K562 (cell line): ENCODE measurements at regions not wholly inside any gene's neighbourhood (a gene's known extent, or its start where the extent isn't known, plus 50 kb on each side); places are given as distances from the start of the nearest gene placed in this dataset.
A peak's percentile ranks its signal among the peaks of the same experiment; 100 is the strongest.

Experiments
- CREM ChIP-seq: IDR thresholded peaks from 2 replicates; pipeline ENCODE4 v1.6.1; 2014; ENCODE audit warnings: antibody characterized with exemption, low read depth
- FOXM1 ChIP-seq, 2 experiments: fragments of 450-650 bp in 1 of 2; sonication (generic) in 1 of 2; formaldehyde crosslinking in 1 of 2; IDR thresholded peaks; 2 replicates each; pipeline versions ENCODE4 v1.6.1 to v1.9.0; 2017 to 2022; ENCODE audit warnings: low read depth in 2 of 2, mild to moderate bottlenecking in 2 of 2, missing genetic modification reagents in 1 of 2, moderate library complexity in 1 of 2
- GABPB1 ChIP-seq: sonication (generic); formaldehyde crosslinking; IDR thresholded peaks from 2 replicates; pipeline ENCODE4 v1.8.0; 2022; ENCODE audit warnings: mild to moderate bottlenecking, missing genetic modification reagents
- GABPB2 ChIP-seq: fragments of 250-450 bp; sonication (Bioruptor Pico); conservative IDR thresholded peaks from 2 replicates; pipeline ENCODE4 v1.5.1; 2021; ENCODE audit warnings: mild to moderate bottlenecking
- HCFC1 ChIP-seq: IDR thresholded peaks from 2 replicates; pipeline ENCODE4 v1.6.1; 2012; ENCODE audit warnings: low read depth, low read length, improper control_type of control experiment
- HNRNPH1 ChIP-seq: fragments of 200-400 bp; formaldehyde crosslinking; optimal IDR thresholded peaks from 2 replicates; pipeline ENCODE3; 2017; ENCODE audit warnings: low read depth, mild to moderate bottlenecking, low read length, moderate library complexity
- KLF10 ChIP-seq: fragments of 250-450 bp; sonication (Bioruptor Pico); IDR thresholded peaks from 2 replicates; pipeline ENCODE4 v1.6.1; 2021; ENCODE audit warnings: matching md5 sums
- MBD2 ChIP-seq: sonication (generic); IDR thresholded peaks from 2 replicates; pipeline ENCODE4 v1.6.1; 2016; ENCODE audit warnings: low read depth, borderline replicate concordance
- MECOM ChIP-seq: fragments of 250-450 bp; sonication (Bioruptor Pico); IDR thresholded peaks from 2 replicates; pipeline ENCODE4 v1.8.0; 2022; ENCODE audit warnings: inconsistent platforms
- PHB2 ChIP-seq: fragments of 450-650 bp; IDR thresholded peaks from 2 replicates; pipeline ENCODE4 v1.6.1; 2017; ENCODE audit warnings: low read depth
- SLC30A9 ChIP-seq: fragments of 250-450 bp; sonication (Bioruptor Pico); IDR thresholded peaks from 2 replicates; pipeline ENCODE4 v1.8.0; 2022; ENCODE audit warnings: mild to moderate bottlenecking, moderate library complexity
- TOE1 ChIP-seq, 2 experiments: fragments of 450-650 bp in 1 of 2; sonication (generic) in 1 of 2; formaldehyde crosslinking in 1 of 2; IDR thresholded peaks; 2 replicates each; pipeline versions ENCODE4 v1.7.1 to v1.8.0; 2016 to 2022; ENCODE audit warnings: borderline replicate concordance in 2 of 2, mild to moderate bottlenecking in 2 of 2, antibody characterized with exemption in 1 of 2, inconsistent platforms in 1 of 2, low read depth in 1 of 2, missing genetic modification reagents in 1 of 2, moderate library complexity in 1 of 2
- YY1 ChIP-seq, 3 experiments: IDR thresholded peaks; 2 replicates each; pipeline ENCODE4 v1.6.1; 2011; ENCODE audit warnings: low read length in 2 of 3, mild to moderate bottlenecking in 2 of 3, moderate library complexity in 2 of 3, borderline replicate concordance in 1 of 3, control low read depth in 1 of 3, low read depth in 1 of 3; ENCODE audit not compliant: insufficient read depth in 3 of 3, insufficient replicate concordance in 2 of 3, control insufficient read depth in 1 of 3, insufficient read length in 1 of 3; ENCODE audit errors: extremely low read depth in 1 of 3
- ZNF699 ChIP-seq: fragments of 250-450 bp; sonication (Bioruptor Pico); IDR thresholded peaks from 2 replicates; pipeline ENCODE4 v1.8.0; 2021; ENCODE audit warnings: mild to moderate bottlenecking, moderate library complexity; ENCODE audit not compliant: insufficient replicate concordance
- ZNF75A ChIP-seq: fragments of 450-650 bp; formaldehyde crosslinking; IDR thresholded peaks from 2 replicates; pipeline ENCODE4 v1.4.0; 2020; ENCODE audit warnings: mild to moderate bottlenecking
- TF ChIP-seq, protein P1 (sequence below): fragments of 250-450 bp; sonication (Bioruptor Pico); IDR thresholded peaks from 2 replicates; pipeline ENCODE4 v1.4.0; 2020; ENCODE audit warnings: borderline replicate concordance
- TF ChIP-seq, protein P2 (sequence below): IDR thresholded peaks from 3 replicates; pipeline ENCODE4 v1.6.1; 2011; ENCODE audit warnings: borderline replicate concordance, mild to moderate bottlenecking, moderate library complexity; ENCODE audit not compliant: insufficient read length; ENCODE audit errors: extremely low read depth
- TF ChIP-seq, protein P3 (sequence below): IDR thresholded peaks from 2 replicates; pipeline ENCODE4 v1.6.1; 2016; ENCODE audit warnings: missing genetic modification characterization, missing compliant biosample characterization
- TF ChIP-seq, protein P4 (sequence below): fragments of 450-650 bp; conservative IDR thresholded peaks from 2 replicates; pipeline ENCODE4 v1.6.1; 2016; ENCODE audit warnings: missing genetic modification characterization, low read depth, mild to moderate bottlenecking, missing compliant biosample characterization, moderate library complexity

DNA sequence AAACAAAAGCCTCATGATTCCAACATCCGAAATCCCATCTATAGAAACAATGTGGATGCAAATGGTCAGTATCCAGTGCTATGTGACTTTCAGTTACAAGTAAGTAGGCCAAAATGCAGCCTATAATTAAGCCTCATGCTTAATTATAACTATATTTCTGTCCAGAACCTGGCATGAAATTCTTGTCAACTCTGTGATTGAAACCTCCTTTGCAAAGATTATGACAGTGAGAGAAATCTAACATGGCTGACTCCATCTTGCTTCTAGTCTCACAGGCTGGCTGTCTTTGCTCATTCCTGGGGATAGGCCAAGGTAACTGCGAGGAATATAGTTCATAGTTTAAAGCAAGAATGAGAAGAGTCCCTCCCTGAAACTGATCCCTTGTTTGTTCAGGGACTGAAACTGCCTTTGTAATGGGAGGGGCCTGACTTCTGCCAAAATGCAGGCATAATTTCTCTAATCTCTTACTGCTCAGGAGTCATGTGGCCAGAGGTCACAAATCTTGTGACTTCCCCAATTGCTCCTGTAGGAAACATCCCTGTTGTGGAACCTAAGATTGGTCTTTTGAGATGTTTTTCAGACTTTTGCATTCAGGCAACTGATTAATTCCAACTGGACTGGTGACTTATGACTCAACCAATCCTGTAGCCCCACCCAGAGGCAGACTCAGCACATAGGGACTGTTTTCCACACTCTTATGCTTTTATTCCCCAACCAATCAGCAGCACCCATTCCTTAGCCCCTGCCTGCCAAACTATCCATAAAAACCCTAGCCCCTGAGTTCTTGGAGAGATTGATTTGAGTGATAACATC, 84.5 kb upstream of the TLK1 start (continued):
- peak; percentile 34; the same call in 1 of the 2 replicates for TF ChIP-seq FOXM1 (IDR thresholded peaks at IDR 0.05; ENCODE audit: low read depth)
- TF ChIP-seq FOXM1 (CRISPR knock-in tag; IDR thresholded peaks at IDR 0.05; ENCODE audit: low read depth): no peak
- peak; percentile 77; the same call in 1 of the 2 replicates for TF ChIP-seq MECOM (CRISPR knock-in tag)
- TF ChIP-seq YY1 (IDR thresholded peaks at IDR 0.05; ENCODE audit: borderline replicate concordance in 1 of 3, control insufficient read depth in 1 of 3, extremely low read depth in 1 of 3, insufficient read depth in 3 of 3, insufficient read length in 1 of 3, insufficient replicate concordance in 2 of 3, low read depth in 1 of 3, low read length in 2 of 3): no peak
- TF ChIP-seq TOE1 (IDR thresholded peaks at IDR 0.05; ENCODE audit: borderline replicate concordance): peak; percentile 73; the same call in 1 of the 2 replicates
- no peak for TF ChIP-seq TOE1 (CRISPR knock-in tag; IDR thresholded peaks at IDR 0.05; ENCODE audit: borderline replicate concordance, low read depth)
- no peak for TF ChIP-seq GABPB2 (CRISPR knock-in tag)
- TF ChIP-seq, protein P1, sequence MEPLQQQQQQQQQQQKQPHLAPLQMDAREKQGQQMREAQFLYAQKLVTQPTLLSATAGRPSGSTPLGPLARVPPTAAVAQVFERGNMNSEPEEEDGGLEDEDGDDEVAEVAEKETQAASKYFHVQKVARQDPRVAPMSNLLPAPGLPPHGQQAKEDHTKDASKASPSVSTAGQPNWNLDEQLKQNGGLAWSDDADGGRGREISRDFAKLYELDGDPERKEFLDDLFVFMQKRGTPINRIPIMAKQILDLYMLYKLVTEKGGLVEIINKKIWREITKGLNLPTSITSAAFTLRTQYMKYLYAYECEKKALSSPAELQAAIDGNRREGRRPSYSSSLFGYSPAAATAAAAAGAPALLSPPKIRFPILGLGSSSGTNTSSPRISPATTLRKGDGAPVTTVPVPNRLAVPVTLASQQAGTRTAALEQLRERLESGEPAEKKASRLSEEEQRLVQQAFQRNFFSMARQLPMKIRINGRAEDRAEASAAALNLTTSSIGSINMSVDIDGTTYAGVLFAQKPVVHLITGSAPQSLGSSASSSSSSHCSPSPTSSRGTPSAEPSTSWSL (CRISPR knock-in tag): no peak
- TF ChIP-seq SLC30A9 (CRISPR knock-in tag): no peak
- TF ChIP-seq, protein P2, sequence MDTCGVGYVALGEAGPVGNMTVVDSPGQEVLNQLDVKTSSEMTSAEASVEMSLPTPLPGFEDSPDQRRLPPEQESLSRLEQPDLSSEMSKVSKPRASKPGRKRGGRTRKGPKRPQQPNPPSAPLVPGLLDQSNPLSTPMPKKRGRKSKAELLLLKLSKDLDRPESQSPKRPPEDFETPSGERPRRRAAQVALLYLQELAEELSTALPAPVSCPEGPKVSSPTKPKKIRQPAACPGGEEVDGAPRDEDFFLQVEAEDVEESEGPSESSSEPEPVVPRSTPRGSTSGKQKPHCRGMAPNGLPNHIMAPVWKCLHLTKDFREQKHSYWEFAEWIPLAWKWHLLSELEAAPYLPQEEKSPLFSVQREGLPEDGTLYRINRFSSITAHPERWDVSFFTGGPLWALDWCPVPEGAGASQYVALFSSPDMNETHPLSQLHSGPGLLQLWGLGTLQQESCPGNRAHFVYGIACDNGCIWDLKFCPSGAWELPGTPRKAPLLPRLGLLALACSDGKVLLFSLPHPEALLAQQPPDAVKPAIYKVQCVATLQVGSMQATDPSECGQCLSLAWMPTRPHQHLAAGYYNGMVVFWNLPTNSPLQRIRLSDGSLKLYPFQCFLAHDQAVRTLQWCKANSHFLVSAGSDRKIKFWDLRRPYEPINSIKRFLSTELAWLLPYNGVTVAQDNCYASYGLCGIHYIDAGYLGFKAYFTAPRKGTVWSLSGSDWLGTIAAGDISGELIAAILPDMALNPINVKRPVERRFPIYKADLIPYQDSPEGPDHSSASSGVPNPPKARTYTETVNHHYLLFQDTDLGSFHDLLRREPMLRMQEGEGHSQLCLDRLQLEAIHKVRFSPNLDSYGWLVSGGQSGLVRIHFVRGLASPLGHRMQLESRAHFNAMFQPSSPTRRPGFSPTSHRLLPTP: no peak
- no peak for TF ChIP-seq HNRNPH1
- TF ChIP-seq, protein P3, sequence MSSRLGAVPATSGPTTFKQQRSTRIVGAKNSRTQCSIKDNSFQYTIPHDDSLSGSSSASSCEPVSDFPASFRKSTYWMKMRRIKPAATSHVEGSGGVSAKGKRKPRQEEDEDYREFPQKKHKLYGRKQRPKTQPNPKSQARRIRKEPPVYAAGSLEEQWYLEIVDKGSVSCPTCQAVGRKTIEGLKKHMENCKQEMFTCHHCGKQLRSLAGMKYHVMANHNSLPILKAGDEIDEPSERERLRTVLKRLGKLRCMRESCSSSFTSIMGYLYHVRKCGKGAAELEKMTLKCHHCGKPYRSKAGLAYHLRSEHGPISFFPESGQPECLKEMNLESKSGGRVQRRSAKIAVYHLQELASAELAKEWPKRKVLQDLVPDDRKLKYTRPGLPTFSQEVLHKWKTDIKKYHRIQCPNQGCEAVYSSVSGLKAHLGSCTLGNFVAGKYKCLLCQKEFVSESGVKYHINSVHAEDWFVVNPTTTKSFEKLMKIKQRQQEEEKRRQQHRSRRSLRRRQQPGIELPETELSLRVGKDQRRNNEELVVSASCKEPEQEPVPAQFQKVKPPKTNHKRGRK: no peak
- no peak for TF ChIP-seq CREM
- no peak for TF ChIP-seq KLF10
- no peak for TF ChIP-seq HCFC1
- no peak for TF ChIP-seq MBD2
- peak; percentile 25; the same call in 1 of the 2 replicates for TF ChIP-seq GABPB1
- TF ChIP-seq PHB2: no peak
- no peak for TF ChIP-seq ZNF75A (CRISPR knock-in tag)
- TF ChIP-seq ZNF699: no peak
- TF ChIP-seq, protein P4, sequence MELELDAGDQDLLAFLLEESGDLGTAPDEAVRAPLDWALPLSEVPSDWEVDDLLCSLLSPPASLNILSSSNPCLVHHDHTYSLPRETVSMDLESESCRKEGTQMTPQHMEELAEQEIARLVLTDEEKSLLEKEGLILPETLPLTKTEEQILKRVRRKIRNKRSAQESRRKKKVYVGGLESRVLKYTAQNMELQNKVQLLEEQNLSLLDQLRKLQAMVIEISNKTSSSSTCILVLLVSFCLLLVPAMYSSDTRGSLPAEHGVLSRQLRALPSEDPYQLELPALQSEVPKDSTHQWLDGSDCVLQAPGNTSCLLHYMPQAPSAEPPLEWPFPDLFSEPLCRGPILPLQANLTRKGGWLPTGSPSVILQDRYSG: peak; percentile 95
